GM13977 (cell line): ENCODE measurements at regions not wholly inside any gene's neighbourhood (a gene's known extent, or its start where the extent isn't known, plus 50 kb on each side); places are given as distances from the start of the nearest gene placed in this dataset.

Source experiments
- DNase-seq: peaks from one replicate; pipeline ENCODE4 v3.0.0; 2012; ENCODE audit warnings: low spot score
- CTCF ChIP-seq: IDR thresholded peaks from 2 replicates; pipeline ENCODE4 v1.5.1; 2012; ENCODE audit warnings: mild to moderate bottlenecking, control low read depth; ENCODE audit not compliant: insufficient read depth; ENCODE audit errors: extremely low read depth, missing control alignments
- in situ Hi-C: fragments of 300-500 bp; cut with MboI; formaldehyde crosslinking; loops from one replicate; pipeline ENCODE4 v1.12.0; 2022; ENCODE audit warnings: low sequenced_read_pairs, low pct_unique_long_range_greater_than_20kb, mixed read lengths, inconsistent platforms; ENCODE audit not compliant: unreplicated experiment

- in situ Hi-C loops, result no loop called here
- TF ChIP-seq CTCF, result no peak
- no peak for DNase-seq
Measured at GRCh38 chr5:12013351-12013750, 109.1 kb upstream of the CTNND2 start.

- no peak for TF ChIP-seq CTCF
- in situ Hi-C loops, result no loop called here
- DNase-seq, result no peak
Measured at GRCh38 chr5:12003680-12004079, 99.4 kb upstream of the CTNND2 start.

GRCh38 chr5:11998397-11998796 lies 94.2 kb upstream of the CTNND2 start:
- in situ Hi-C loops, result no loop called here
- DNase-seq, result no peak
- TF ChIP-seq CTCF, result no peak

GRCh38 chr5:11997942-11998341 lies 93.7 kb upstream of the CTNND2 start:
- DNase-seq, result no peak
- in situ Hi-C loops, result no loop called here

GRCh38 chr5:11992518-11992917 lies 88.3 kb upstream of the CTNND2 start:
- no peak for DNase-seq
- TF ChIP-seq CTCF, result no peak
- in situ Hi-C loops, result no loop called here

More at GRCh38 chr5:11997942-11998341, 93.7 kb upstream of the CTNND2 start:
- no peak for TF ChIP-seq CTCF

- in situ Hi-C loops, result no loop called here
- no peak for DNase-seq
- TF ChIP-seq CTCF, result no peak
Measured at GRCh38 chr5:11985993-11986392, 81.7 kb upstream of the CTNND2 start.

GRCh38 chr5:11984196-11984595 lies 80.0 kb upstream of the CTNND2 start:
- no peak for TF ChIP-seq CTCF
- in situ Hi-C loops, result no loop called here
- DNase-seq, result no peak
